OCI-LY3 (cell line): ENCODE measurements at regions not wholly inside any gene's neighbourhood (a gene's known extent, or its start where the extent isn't known, plus 50 kb on each side); places are given as distances from the start of the nearest gene placed in this dataset.

Source experiments
- EZH2phosphoT487 ChIP-seq: fragments of 200-600 bp; shearing (Covaris generic); IDR thresholded peaks from 2 replicates; pipeline ENCODE4 v1.6.1; 2018; ENCODE audit warnings: antibody characterized with exemption, mixed run types, low read depth
- TF ChIP-seq, protein P1 (sequence below): fragments of 200-600, 300-600 bp; sonication (generic); IDR thresholded peaks from 2 replicates; pipeline ENCODE4 v1.5.1; 2014; ENCODE audit warnings: antibody characterized with exemption, low read length, low read depth

DNA sequence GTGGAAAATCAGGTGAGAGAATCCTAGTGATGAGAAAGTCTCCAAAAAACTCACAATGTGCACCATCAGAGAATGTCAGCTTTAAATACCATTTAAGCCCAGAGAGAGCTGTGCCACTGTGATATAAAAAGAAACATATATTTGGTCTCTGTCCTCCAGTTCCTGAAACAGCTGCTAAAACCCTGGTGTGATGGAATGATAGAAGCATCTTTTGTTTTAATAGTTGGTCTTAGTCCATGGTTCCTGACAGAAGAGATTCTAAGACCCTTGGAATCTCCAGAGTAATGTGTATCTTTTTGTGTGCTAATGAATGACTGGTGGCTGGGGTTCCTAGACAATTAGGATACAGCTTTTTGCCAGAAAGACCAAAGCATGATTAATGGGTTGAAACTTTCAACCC, 302.8 kb upstream of the B3GALT2 start:
- TF ChIP-seq, protein P1, sequence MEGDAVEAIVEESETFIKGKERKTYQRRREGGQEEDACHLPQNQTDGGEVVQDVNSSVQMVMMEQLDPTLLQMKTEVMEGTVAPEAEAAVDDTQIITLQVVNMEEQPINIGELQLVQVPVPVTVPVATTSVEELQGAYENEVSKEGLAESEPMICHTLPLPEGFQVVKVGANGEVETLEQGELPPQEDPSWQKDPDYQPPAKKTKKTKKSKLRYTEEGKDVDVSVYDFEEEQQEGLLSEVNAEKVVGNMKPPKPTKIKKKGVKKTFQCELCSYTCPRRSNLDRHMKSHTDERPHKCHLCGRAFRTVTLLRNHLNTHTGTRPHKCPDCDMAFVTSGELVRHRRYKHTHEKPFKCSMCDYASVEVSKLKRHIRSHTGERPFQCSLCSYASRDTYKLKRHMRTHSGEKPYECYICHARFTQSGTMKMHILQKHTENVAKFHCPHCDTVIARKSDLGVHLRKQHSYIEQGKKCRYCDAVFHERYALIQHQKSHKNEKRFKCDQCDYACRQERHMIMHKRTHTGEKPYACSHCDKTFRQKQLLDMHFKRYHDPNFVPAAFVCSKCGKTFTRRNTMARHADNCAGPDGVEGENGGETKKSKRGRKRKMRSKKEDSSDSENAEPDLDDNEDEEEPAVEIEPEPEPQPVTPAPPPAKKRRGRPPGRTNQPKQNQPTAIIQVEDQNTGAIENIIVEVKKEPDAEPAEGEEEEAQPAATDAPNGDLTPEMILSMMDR, result no peak
- TF ChIP-seq EZH2phosphoT487, result no peak
